HepG2 (cell line): ENCODE measurements at regions not wholly inside any gene's neighbourhood (a gene's known extent, or its start where the extent isn't known, plus 50 kb on each side); places are given as distances from the start of the nearest gene placed in this dataset.

Experiments
- ATAC-seq: fragments of 200-7000 bp; cut with Tn5 transposase; 3 replicates; pipeline ENCODE4 v1.9.1; 2020; ENCODE audit warnings: mild to moderate bottlenecking, moderate library complexity
- BruUV-seq: library from RNA; stranded (reverse); fragments of 400-500 nt; replicated peaks from 2 replicates; lab custom pipeline; 2021; lab: Mats Ljungman, UMichigan
- CTCF ChIA-PET: fragments of 300-600 bp; formaldehyde crosslinking; extraction: SDS; loops from one replicate; lab custom pipeline; 2021; ENCODE audit warnings: low total read pairs, inconsistent platforms, low intra/inter-chr PET ratio; lab: Yijun Ruan, JAX
- POLR2A ChIA-PET: fragments of 350-600 bp; sonication (Branson Sonifier 250); formaldehyde crosslinking; loops from one replicate; lab custom pipeline; 2020; ENCODE audit warnings: antibody characterized with exemption, inconsistent platforms; lab: Yijun Ruan, JAX
- DNase-seq: peaks from one replicate; pipeline ENCODE4 v3.0.0-alpha.2; 2015; ENCODE audit warnings: low spot score
- FAIRE-seq: peaks from 3 replicates; lab custom pipeline; 2011; peaks lifted over from hg19 to GRCh38; lab: Jason Lieb, UNC
- H2AFZ ChIP-seq: one replicate; pipeline ENCODE4 v1.6.1; 2011; ENCODE audit warnings: low read length, inconsistent platforms
- H3K27ac ChIP-seq: fragments of 300-600 bp; 3 replicates; pipeline ENCODE4 v1.8.0; 2011; ENCODE audit warnings: mixed run types, mild to moderate bottlenecking, mixed read lengths, low read length, inconsistent platforms; ENCODE audit not compliant: insufficient read depth; ENCODE audit errors: extremely low read length
- H3K27me3 ChIP-seq, 2 experiments: fragments of 200-600 bp in 1 of 2; 2 replicates in 1 of 2; 3 replicates in 1 of 2; pipeline versions ENCODE4 v1.6.0 to v1.8.0; 2011; ENCODE audit warnings: low read length in 2 of 2, mild to moderate bottlenecking in 2 of 2, moderate library complexity in 2 of 2, inconsistent platforms in 1 of 2; ENCODE audit not compliant: insufficient read depth in 2 of 2, control insufficient read depth in 1 of 2
- H3K36me3 ChIP-seq, 2 experiments: fragments of 200-600 bp in 1 of 2; replicated peaks in 1 of 2; 2 replicates in 1 of 2; 3 replicates in 1 of 2; pipeline versions ENCODE4 v1.5.1 to v1.8.0; 2011; ENCODE audit warnings: low read length in 2 of 2, inconsistent platforms in 1 of 2; ENCODE audit not compliant: insufficient read depth in 2 of 2, control insufficient read depth in 1 of 2
- H3K4me1 ChIP-seq: 2 replicates; pipeline ENCODE4 v1.5.1; 2012; ENCODE audit warnings: low read length, inconsistent platforms; ENCODE audit not compliant: insufficient read depth
- H3K4me2 ChIP-seq: 2 replicates; pipeline ENCODE4 v1.6.0; 2011; ENCODE audit warnings: low read depth, low read length, inconsistent platforms
- H3K4me3 ChIP-seq, 3 experiments: fragments of 200-600 bp in 1 of 3; sonication (generic), shearing (Covaris generic) in 1 of 3; replicated peaks in 1 of 3; 2 replicates each; pipeline ENCODE4 v1.5.1; 2011 to 2016; ENCODE audit warnings: low read length in 3 of 3, inconsistent platforms in 2 of 3, low read depth in 2 of 3, mild to moderate bottlenecking in 2 of 3, control low read depth in 1 of 3, mixed read lengths in 1 of 3; ENCODE audit not compliant: insufficient read depth in 1 of 3
- H3K79me2 ChIP-seq: one replicate; pipeline ENCODE4 v1.6.1; 2011; ENCODE audit warnings: low read length, inconsistent platforms; ENCODE audit not compliant: insufficient read depth
- H3K9ac ChIP-seq: 2 replicates; pipeline ENCODE4 v1.6.0; 2011; ENCODE audit warnings: mild to moderate bottlenecking, low read depth, low read length, inconsistent platforms; ENCODE audit not compliant: insufficient read depth
- H3K9me3 ChIP-seq: 2 replicates; pipeline ENCODE4 v1.5.1; 2012; ENCODE audit warnings: mild to moderate bottlenecking, low read length
- H4K20me1 ChIP-seq: 2 replicates; pipeline ENCODE4 v1.6.0; 2011; ENCODE audit warnings: inconsistent platforms, mild to moderate bottlenecking, low read length, moderate library complexity; ENCODE audit not compliant: insufficient read depth
- FIP1L1 ChIP-seq: fragments of 200-400 bp; formaldehyde crosslinking; IDR thresholded peaks from 2 replicates; pipeline ENCODE4 v1.6.1; 2018; ENCODE audit warnings: low read depth, mild to moderate bottlenecking, low read length, moderate library complexity, borderline replicate concordance; ENCODE audit not compliant: insufficient read depth
- HOXD1 ChIP-seq: sonication (generic); formaldehyde crosslinking; IDR thresholded peaks from 2 replicates; pipeline ENCODE4 v1.5.0; 2020; ENCODE audit warnings: missing genetic modification reagents
- NR2F1 ChIP-seq, 2 experiments: fragments of 450-650 bp in 1 of 2; formaldehyde crosslinking in 1 of 2; IDR thresholded peaks; 2 replicates each; pipeline versions ENCODE4 v1.5.0 to v1.6.1; 2016 to 2020; ENCODE audit warnings: mild to moderate bottlenecking in 1 of 2, missing compliant biosample characterization in 1 of 2, missing genetic modification reagents in 1 of 2, moderate library complexity in 1 of 2
- PREB ChIP-seq: sonication (generic); formaldehyde crosslinking; IDR thresholded peaks from 2 replicates; pipeline ENCODE4 v1.4.0; 2020; ENCODE audit warnings: missing genetic modification reagents
- SCMH1 ChIP-seq: sonication (generic); formaldehyde crosslinking; IDR thresholded peaks from 2 replicates; pipeline ENCODE4 v1.9.0; 2021; ENCODE audit warnings: missing genetic modification reagents, mild to moderate bottlenecking, borderline replicate concordance
- SMYD3 ChIP-seq: sonication (generic); formaldehyde crosslinking; IDR thresholded peaks from 2 replicates; pipeline ENCODE4 v1.8.1; 2023; ENCODE audit warnings: mild to moderate bottlenecking, missing genetic modification reagents
- TRIM24 ChIP-seq: sonication (generic); formaldehyde crosslinking; IDR thresholded peaks from 2 replicates; pipeline ENCODE4 v1.8.0; 2022; ENCODE audit warnings: mild to moderate bottlenecking, missing genetic modification reagents
- ZBTB8A ChIP-seq: sonication (generic); formaldehyde crosslinking; IDR thresholded peaks from 2 replicates; pipeline ENCODE4 v1.4.0; 2020; ENCODE audit warnings: mild to moderate bottlenecking, low read depth, missing genetic modification reagents, borderline replicate concordance
- ZNF121 ChIP-seq: sonication (generic); formaldehyde crosslinking; IDR thresholded peaks from 2 replicates; pipeline ENCODE4 v1.5.0; 2020; ENCODE audit warnings: mild to moderate bottlenecking, missing genetic modification reagents
- ZNF24 ChIP-seq: fragments of 450-650 bp; IDR thresholded peaks from 2 replicates; pipeline ENCODE4 v1.6.1; 2017; ENCODE audit warnings: antibody characterized with exemption, mild to moderate bottlenecking
- ZNF329 ChIP-seq: sonication (generic); formaldehyde crosslinking; IDR thresholded peaks from 2 replicates; pipeline ENCODE4 v1.9.0; 2021; ENCODE audit warnings: low read depth, mild to moderate bottlenecking, missing genetic modification reagents
- ZNF335 ChIP-seq: sonication (generic); formaldehyde crosslinking; IDR thresholded peaks from 2 replicates; pipeline ENCODE4 v1.4.0; 2020; ENCODE audit warnings: missing genetic modification reagents
- ZNF432 ChIP-seq: sonication (generic); formaldehyde crosslinking; IDR thresholded peaks from 2 replicates; pipeline ENCODE4 v1.5.0; 2020; ENCODE audit warnings: missing genetic modification reagents, mild to moderate bottlenecking, borderline replicate concordance
- ZNF580 ChIP-seq: IDR thresholded peaks from 2 replicates; pipeline ENCODE4 v1.6.1; 2016; ENCODE audit warnings: low read depth, borderline replicate concordance
- WGBS: methylation state at CpG from one replicate; pipeline ENCODE4 v1.1.6; 2017; ENCODE audit warnings: low lambda C conversion rate; 5-methylcytosine and 5-hydroxymethylcytosine counted together
- in situ Hi-C: cut with HindIII; loops from 2 replicates; pipeline ENCODE4 v1.10.0; 2017; ENCODE audit warnings: low pct_unique_long_range_greater_than_20kb; ENCODE audit not compliant: extremely low pct_ligation_motif_present
- intact Hi-C: fragments of 100-400 bp; cut with micrococcal nuclease; formaldehyde crosslinking; loops from one replicate; pipeline ENCODE4 v1.10.0; 2022; ENCODE audit not compliant: unreplicated experiment

DNA sequence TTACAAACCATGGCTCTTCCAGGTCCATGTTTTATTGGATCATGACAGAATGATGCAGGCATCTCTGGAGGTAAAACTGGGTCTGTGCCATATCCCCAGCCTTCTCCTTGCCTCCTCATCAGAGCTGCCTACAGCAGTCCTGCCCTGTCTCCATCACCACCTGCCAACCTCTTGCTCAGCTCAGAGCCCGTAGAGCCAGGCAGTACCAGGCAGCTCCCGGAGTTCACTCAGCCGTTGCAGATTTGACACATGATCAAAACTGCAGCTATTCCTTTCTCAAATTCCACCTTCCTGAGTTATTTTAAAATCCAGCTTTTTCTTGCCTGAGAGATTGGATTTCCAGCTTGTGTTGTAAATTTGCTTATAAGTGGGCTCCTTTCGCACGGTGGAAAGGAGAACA lies 218.2 kb upstream of the CELF4 start:
- in situ Hi-C loops = no loop called here
- H3K4me3 ChIP-seq = no peak overlapping the region
- no peaks in the 10 kb centered on the region for H3K4me1 ChIP-seq
- no peak overlapping the region for H3K9ac ChIP-seq
- FAIRE-seq = no peak
- no peak overlapping the region for H2AFZ ChIP-seq
- H3K36me3 ChIP-seq = no peaks in the 10 kb centered on the region
- no TSS peak for BruUV-seq
- WGBS = 15% methylated on average over 5 of the region's 5 CpGs
- no peaks in the 10 kb centered on the region for H4K20me1 ChIP-seq
- no peak for DNase-seq
- H3K27ac ChIP-seq = no peak overlapping the region
- TF ChIP-seq ZNF121 (no peak), NR2F1 (CRISPR knock-in tag; IDR thresholded peaks at IDR 0.05) (no peak), ZNF24 (no peak), ZBTB8A (CRISPR knock-in tag) (no peak), TRIM24 (CRISPR knock-in tag) (no peak), ZNF580 (CRISPR knock-in tag) (no peak), ZNF329 (CRISPR knock-in tag) (no peak), SMYD3 (no peak), HOXD1 (CRISPR knock-in tag) (no peak), ZNF432 (no peak), ZNF335 (CRISPR knock-in tag) (no peak), SCMH1 (no peak), FIP1L1 (no peak), PREB (CRISPR knock-in tag) (no peak)
- TF ChIP-seq, all 625 proteins: peak for 0
- ChIA-PET POLR2A (no interaction called here), CTCF (no interaction called here)
- H3K4me2 ChIP-seq = no peak overlapping the region
- H3K9me3 ChIP-seq = no peaks in the 10 kb centered on the region
- no peaks in the 10 kb centered on the region for H3K27me3 ChIP-seq
- no peaks in the 10 kb centered on the region for H3K79me2 ChIP-seq
- ATAC-seq = no peak
- intact Hi-C loops = no loop called here
